ENCODE measurements at regions not wholly inside any gene's neighbourhood (a gene's known extent, or its start where the extent isn't known, plus 50 kb on each side); places are given as distances from the start of the nearest gene placed in this dataset.

- Histone ChIP-seq H3K4me3 (ENCODE audit: low read depth, low read length, poor library complexity, severe bottlenecking) (no peak overlapping the region), H3K4me1 (ENCODE audit: insufficient read depth, low read length, poor library complexity, severe bottlenecking) (no peaks in the 10 kb centered on the region), H3K4me2 (ENCODE audit: low read length) (no peak overlapping the region), H3K36me3 (ENCODE audit: insufficient read depth, low read length) (no peaks in the 10 kb centered on the region), H3K27ac (ENCODE audit: low read depth, low read length, poor library complexity, severe bottlenecking) (no peak overlapping the region), H2AFZ (ENCODE audit: low read length) (no peak overlapping the region), H3K9me2 (ENCODE audit: insufficient read depth, low read length) (no peaks in the 10 kb centered on the region), H3K79me2 (ENCODE audit: insufficient read depth, low read depth, low read length) (no peaks in the 10 kb centered on the region), H3K9me3 (ENCODE audit: low read length) (no peaks in the 10 kb centered on the region), H4K20me1 (ENCODE audit: insufficient read depth, low read length) (no peaks in the 10 kb centered on the region)
- BruUV-seq (replicated peaks), result no TSS peak
- ChIA-PET CTCF (ENCODE audit: unreplicated experiment) (no interaction called here), POLR2A (no interaction called here)
- TF ChIP-seq EZH2phosphoT487 (IDR thresholded peaks at IDR 0.05; ENCODE audit: borderline replicate concordance, low read depth, low read length) (no peak), CTCF (conservative IDR thresholded peaks at IDR 0.05; ENCODE audit: low read length) (no peak)
- intact Hi-C loops (cut with micrococcal nuclease; ENCODE audit: unreplicated experiment), result no loop called here
- DNase-seq (ENCODE audit: low spot score), result no peak
Measured at GRCh38 chr2:200028998-200029397, 73.6 kb downstream of the MAIP1 start.

GRCh38 chr2:200032895-200033294 is 77.5 kb downstream of the MAIP1 start:
- POLR2A ChIA-PET, result no interaction called here
- Histone ChIP-seq H4K20me1 (ENCODE audit: insufficient read depth, low read length) (no peaks in the 10 kb centered on the region), H3K4me2 (ENCODE audit: low read length) (no peak overlapping the region), H3K9me2 (ENCODE audit: insufficient read depth, low read length) (no peaks in the 10 kb centered on the region), H2AFZ (ENCODE audit: low read length) (no peak overlapping the region), H3K4me1 (ENCODE audit: insufficient read depth, low read length, poor library complexity, severe bottlenecking) (no peaks in the 10 kb centered on the region), H3K9me3 (ENCODE audit: low read length) (no peaks in the 10 kb centered on the region), H3K4me3 (ENCODE audit: low read depth, low read length, poor library complexity, severe bottlenecking) (no peak overlapping the region), H3K27ac (ENCODE audit: low read depth, low read length, poor library complexity, severe bottlenecking) (no peak overlapping the region), H3K36me3 (ENCODE audit: insufficient read depth, low read length) (no peaks in the 10 kb centered on the region), H3K79me2 (ENCODE audit: insufficient read depth, low read depth, low read length) (no peaks in the 10 kb centered on the region)
- CTCF ChIA-PET (ENCODE audit: unreplicated experiment), result no interaction called here
- no TSS peak for BruUV-seq (replicated peaks)
- TF ChIP-seq CTCF (conservative IDR thresholded peaks at IDR 0.05; ENCODE audit: low read length), result no peak
- no peak for TF ChIP-seq EZH2phosphoT487 (IDR thresholded peaks at IDR 0.05; ENCODE audit: borderline replicate concordance, low read depth, low read length)
- intact Hi-C loops (cut with micrococcal nuclease; ENCODE audit: unreplicated experiment), result loop anchor here (5.0 kb wide), 1 partner anchor 264 kb away; no protein-coding TSS in a partner anchor
- DNase-seq (ENCODE audit: low spot score), result no peak

- TF ChIP-seq EZH2phosphoT487 (IDR thresholded peaks at IDR 0.05; ENCODE audit: borderline replicate concordance, low read depth, low read length) (no peak), CTCF (conservative IDR thresholded peaks at IDR 0.05; ENCODE audit: low read length) (no peak)
Measured at GRCh38 chr2:200033929-200034328, 78.5 kb downstream of the MAIP1 start.

More at GRCh38 chr2:200033929-200034328, 78.5 kb downstream of the MAIP1 start:
- no peaks in the 10 kb centered on the region for H3K9me2 ChIP-seq (ENCODE audit: insufficient read depth, low read length)
- ChIA-PET POLR2A (no interaction called here), CTCF (ENCODE audit: unreplicated experiment) (no interaction called here)
- intact Hi-C loops (cut with micrococcal nuclease; ENCODE audit: unreplicated experiment), result loop anchor here (5.0 kb wide), 1 partner anchor 263 kb away; no protein-coding TSS in a partner anchor
- no peaks in the 10 kb centered on the region for H3K36me3 ChIP-seq (ENCODE audit: insufficient read depth, low read length)
- H3K27ac ChIP-seq (ENCODE audit: low read depth, low read length, poor library complexity, severe bottlenecking), result no peak overlapping the region
- BruUV-seq (replicated peaks), result no TSS peak
- no peak for DNase-seq (ENCODE audit: low spot score)
- no peak overlapping the region for H3K4me3 ChIP-seq (ENCODE audit: low read depth, low read length, poor library complexity, severe bottlenecking)
- H4K20me1 ChIP-seq (ENCODE audit: insufficient read depth, low read length), result no peaks in the 10 kb centered on the region
- no peaks in the 10 kb centered on the region for H3K9me3 ChIP-seq (ENCODE audit: low read length)
- no peaks in the 10 kb centered on the region for H3K79me2 ChIP-seq (ENCODE audit: insufficient read depth, low read depth, low read length)
- no peaks in the 10 kb centered on the region for H3K4me1 ChIP-seq (ENCODE audit: insufficient read depth, low read length, poor library complexity, severe bottlenecking)
- H2AFZ ChIP-seq (ENCODE audit: low read length), result no peak overlapping the region
- no peak overlapping the region for H3K4me2 ChIP-seq (ENCODE audit: low read length)

All from OCI-LY7 (cell line).